Muscle of leg (tissue), 3 donors: ENCODE measurements at regions not wholly inside any gene's neighbourhood (a gene's known extent, or its start where the extent isn't known, plus 50 kb on each side); places are given as distances from the start of the nearest gene placed in this dataset.

ENCODE experiments used
- DNase-seq: peaks from one replicate; pipeline ENCODE4 v3.0.0; 2013
- H3K27ac ChIP-seq: one replicate; pipeline ENCODE4 v1.5.1; 2013; ENCODE audit warnings: mild to moderate bottlenecking, low read length, control low read depth
- H3K27me3 ChIP-seq: one replicate; pipeline ENCODE4 v1.6.1; 2013; ENCODE audit warnings: low read length; ENCODE audit not compliant: control insufficient read depth, insufficient read depth
- H3K36me3 ChIP-seq: one replicate; pipeline ENCODE4 v1.6.1; 2013; ENCODE audit warnings: low read length; ENCODE audit not compliant: control insufficient read depth, insufficient read depth
- H3K4me1 ChIP-seq: one replicate; pipeline ENCODE4 v1.6.1; 2013; ENCODE audit warnings: low read length; ENCODE audit not compliant: control insufficient read depth, insufficient read depth
- H3K4me3 ChIP-seq: one replicate; pipeline ENCODE4 v1.5.1; 2013; ENCODE audit warnings: low read length, control low read depth
- H3K9me3 ChIP-seq: replicated peaks from 2 replicates; pipeline ENCODE4 v1.6.1; 2013; ENCODE audit warnings: low read depth, low read length; ENCODE audit not compliant: control insufficient read depth
- WGBS: methylation state at CpG from one replicate; pipeline ENCODE4 v1.1.5; 2013; ENCODE audit warnings: missing lambda C conversion rate; ENCODE audit not compliant: insufficient coverage; 5-methylcytosine and 5-hydroxymethylcytosine counted together

DNA sequence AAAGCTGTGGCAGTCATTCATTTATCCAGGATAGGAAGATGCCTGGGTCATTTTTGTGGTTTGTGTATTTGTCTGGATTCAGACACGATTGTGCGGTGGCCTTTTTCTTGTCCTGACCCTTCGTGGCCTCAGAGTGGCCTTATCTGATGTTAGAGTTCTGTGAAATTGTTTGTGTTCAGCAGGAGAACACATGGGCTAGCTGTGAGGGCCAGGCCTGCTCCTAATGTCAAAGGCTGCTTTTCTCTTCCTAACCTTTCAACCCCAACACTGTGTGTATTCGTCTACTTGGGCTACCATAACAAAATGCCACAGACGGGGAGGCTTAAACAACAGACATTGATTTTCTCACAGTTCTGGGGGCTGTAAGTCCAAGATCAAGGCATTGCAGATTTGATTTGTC, 321.8 kb downstream of the CD83 start:
- Histone ChIP-seq H3K4me1 (peaks cover 27% of the 10 kb centered on the region), H3K27me3 (no peaks in the 10 kb centered on the region), H3K36me3 (no peaks in the 10 kb centered on the region), H3K27ac (no peak overlapping the region), H3K4me3 (no peak overlapping the region), H3K9me3 (no peaks in the 10 kb centered on the region)
- WGBS = 68% methylated on average over 2 of the region's 5 CpGs
- no peak for DNase-seq

DNA sequence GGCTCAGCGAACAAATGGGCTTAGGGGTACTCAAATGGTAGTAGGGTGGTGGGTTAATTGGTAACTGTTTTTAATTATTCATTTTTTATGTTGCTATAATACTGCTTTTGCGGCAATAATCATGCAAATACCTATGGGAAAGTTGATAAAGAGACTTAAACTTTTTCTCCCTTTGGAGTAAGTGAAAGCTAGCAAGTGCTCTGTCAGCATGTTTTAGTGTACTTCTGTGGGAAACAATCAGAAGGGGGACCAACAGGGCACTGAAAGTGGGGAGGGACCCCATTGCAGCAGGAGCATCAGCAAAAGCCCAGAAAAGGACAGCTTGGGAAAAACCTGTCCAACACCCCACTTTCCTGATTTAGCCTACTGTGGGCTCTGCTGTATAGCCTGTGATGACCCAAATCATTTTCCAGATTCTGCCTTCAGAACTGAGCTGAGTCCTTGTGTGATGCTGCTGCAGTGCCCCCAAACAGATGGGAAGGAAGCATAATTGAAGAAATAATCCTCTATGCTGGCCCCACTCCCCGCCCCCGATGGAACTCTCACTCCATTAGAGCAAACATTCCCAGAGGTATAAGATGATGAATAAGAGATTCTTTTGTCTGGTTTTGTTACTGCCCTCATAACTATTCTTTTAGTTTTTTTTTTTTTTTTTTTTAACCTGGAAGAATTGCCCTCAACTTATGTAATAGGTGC, 322.8 kb downstream of the CD83 start:
- H3K4me1 ChIP-seq = peaks cover 24% of the 10 kb centered on the region
- H3K27ac ChIP-seq = peak overlapping the region; percentile 53
- peak; percentile 52 for DNase-seq

DNA sequence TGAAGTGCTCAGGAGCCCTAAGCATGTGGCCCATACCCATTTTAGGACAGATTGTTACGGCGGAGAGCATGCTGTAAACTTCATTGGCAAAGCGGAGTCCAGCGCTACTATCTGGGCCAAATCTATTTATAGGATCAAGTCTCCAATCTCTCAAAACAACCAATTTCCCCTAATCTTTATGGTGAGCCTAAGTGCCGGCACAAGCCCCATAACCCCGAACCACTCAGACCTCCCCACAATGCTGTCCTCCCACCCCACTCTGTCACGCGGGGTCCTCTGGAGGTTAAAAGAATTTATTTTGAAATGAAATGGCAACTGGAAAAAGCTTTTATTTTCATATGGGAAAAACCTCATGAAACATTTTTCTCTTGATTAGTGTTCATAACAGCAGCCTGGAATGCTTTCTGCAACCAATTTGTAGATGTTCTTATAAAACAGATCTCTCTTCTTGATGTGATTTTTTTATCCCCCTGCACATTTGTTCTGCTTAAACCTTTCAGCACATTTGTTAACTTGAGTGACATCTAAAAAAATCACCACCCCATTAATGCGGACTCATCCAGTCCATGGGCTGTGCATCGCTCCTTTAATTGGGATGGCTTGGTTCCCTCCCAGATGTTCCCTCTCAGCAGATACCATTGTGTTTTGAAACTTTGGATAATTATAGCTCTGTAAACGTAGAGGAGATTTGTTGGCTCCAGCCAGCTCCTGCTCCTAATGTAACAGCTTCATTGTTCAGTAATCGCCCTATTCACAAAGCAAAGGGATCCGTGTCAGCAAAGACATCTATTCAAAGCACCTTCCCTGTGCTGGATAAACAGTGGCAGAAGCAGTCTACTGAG, 323.6 kb downstream of the CD83 start:
- Histone ChIP-seq H3K9me3 (no peaks in the 10 kb centered on the region), H3K27me3 (no peaks in the 10 kb centered on the region), H3K36me3 (no peaks in the 10 kb centered on the region), H3K4me3 (no peak overlapping the region), H3K27ac (peak overlapping the region; percentile 53), H3K4me1 (peaks cover 24% of the 10 kb centered on the region)
- WGBS = 13% methylated on average over 6 of the region's 13 CpGs
- DNase-seq = peak; percentile 87

More for the DNA sequence above, 322.8 kb downstream of the CD83 start:
- Histone ChIP-seq H3K4me3 (no peak overlapping the region), H3K27me3 (no peaks in the 10 kb centered on the region), H3K36me3 (no peaks in the 10 kb centered on the region), H3K9me3 (no peaks in the 10 kb centered on the region)
- no CpG with 5 or more reads among the region's 4 CpGs for WGBS

DNA sequence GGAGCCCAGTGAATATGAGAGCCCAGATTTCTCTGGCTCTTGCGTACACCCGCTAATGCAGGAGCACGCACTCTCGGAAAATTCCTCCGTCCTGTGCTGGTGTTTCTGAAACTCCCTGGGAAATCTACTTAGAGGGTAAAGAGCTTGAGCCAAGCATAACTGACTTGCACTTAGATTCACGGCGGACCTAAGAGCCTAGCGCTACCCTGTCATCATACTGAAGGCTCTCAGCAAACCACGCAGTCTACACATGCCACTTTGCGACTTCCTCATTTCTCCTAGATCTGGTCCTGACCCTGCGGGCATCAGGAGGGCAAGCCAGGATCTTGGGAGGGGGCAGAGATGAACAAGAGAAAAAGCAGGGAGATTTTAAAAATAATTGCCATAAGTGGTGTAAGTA, 324.7 kb downstream of the CD83 start:
- Histone ChIP-seq H3K9me3 (no peaks in the 10 kb centered on the region), H3K4me3 (no peak overlapping the region), H3K27me3 (no peaks in the 10 kb centered on the region), H3K36me3 (no peaks in the 10 kb centered on the region), H3K4me1 (peaks cover 24% of the 10 kb centered on the region), H3K27ac (no peak overlapping the region)
- peak; percentile 41 for DNase-seq
- 20% methylated on average over 3 of the region's 11 CpGs for WGBS

DNA sequence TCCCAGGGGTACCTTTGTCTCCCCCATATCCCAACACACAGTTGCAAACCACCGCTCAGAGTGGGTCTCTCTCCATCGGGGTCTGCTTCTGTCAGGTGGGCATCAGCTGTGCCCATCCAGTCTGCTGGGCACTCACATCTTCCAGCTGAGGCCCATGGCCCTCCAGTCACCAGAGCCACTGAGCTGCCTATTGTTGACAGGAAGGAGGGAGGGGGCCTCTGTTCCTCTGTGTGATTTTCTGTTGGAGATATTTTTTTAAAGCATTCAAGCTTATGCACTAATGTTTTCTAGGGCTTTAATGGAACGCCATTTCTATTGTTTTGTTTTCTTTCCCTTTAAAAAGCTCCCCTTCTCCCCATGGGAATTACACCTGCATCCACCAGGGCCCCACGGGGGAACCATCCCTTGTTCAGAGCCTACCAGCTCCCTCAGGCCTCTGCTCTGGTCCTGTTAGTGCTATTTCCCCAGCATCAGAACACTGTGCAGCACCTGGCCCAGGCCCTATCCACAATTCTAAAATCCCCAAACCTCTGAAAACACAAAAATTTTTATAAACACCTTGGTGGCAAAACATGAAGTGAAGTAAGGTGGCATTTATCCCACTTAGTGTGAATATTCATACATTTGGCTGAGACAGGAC, 326.2 kb downstream of the CD83 start:
- no peak for DNase-seq
- H3K36me3 ChIP-seq = no peaks in the 10 kb centered on the region
- no peak overlapping the region for H3K4me3 ChIP-seq
- 81% methylated on average over 2 of the region's 4 CpGs for WGBS
- peaks cover 24% of the 10 kb centered on the region for H3K4me1 ChIP-seq
- H3K27me3 ChIP-seq = no peaks in the 10 kb centered on the region
- H3K27ac ChIP-seq = no peak overlapping the region
- peaks cover 2% of the 10 kb centered on the region for H3K9me3 ChIP-seq

DNA sequence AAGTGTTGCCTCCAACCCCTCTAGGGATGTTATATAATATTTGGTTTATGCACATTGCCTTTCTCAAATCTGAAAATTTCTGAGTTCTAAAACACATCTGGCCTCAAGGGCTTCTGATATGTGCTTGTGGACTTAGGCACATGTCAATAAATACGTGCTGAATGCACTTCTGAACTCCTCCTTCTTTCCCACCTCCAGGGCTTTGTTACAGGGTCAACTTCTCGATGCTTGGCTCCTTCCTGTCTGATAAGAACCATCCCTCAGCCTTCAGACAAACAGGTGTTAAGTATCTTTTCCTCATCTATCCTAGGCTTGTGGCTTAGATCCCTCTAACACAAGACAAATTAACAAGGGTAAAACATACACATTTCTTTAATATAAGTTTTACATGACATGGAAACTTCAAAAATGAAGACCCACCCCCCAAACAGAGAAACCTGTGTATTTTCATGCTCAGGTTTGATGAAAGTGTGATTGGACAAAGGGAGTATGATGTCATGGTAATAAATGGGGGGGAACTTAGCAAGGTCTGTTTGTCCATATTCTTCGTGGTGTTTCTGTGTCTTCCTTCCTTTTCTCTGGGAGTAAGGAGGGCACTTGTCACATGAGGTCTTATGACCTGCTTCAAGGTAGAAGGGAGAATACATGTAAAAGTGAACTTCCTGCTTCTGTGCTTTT, 326.9 kb downstream of the CD83 start:
- 47% methylated on average over 3 of the region's 3 CpGs for WGBS
- no peak for DNase-seq
- no peaks in the 10 kb centered on the region for H3K27me3 ChIP-seq
- H3K4me1 ChIP-seq = peaks cover 22% of the 10 kb centered on the region
- no peak overlapping the region for H3K27ac ChIP-seq
- no peak overlapping the region for H3K4me3 ChIP-seq
- H3K36me3 ChIP-seq = no peaks in the 10 kb centered on the region
- peaks cover 2% of the 10 kb centered on the region for H3K9me3 ChIP-seq

DNA sequence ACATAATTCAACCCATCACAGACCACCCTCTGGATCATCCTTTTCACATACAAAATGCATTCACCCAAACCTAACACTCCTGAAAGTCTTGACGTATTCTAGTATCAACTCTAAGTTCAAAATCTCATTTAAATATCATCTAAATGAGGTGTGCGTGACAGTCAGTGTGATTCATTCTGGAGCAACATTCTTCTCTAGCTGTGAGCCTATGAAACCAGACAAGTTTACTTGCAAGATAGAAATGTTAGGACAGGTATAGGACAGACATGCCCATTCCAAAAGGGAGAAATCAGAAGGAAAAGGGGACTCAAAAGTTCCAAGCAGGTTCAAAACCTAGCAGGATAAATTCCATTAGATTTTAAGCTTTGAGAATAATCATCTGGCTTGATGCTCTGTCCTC, 329.7 kb downstream of the CD83 start:
- WGBS = no CpG with 5 or more reads among the region's 2 CpGs
- DNase-seq = no peak
- Histone ChIP-seq H3K27ac (no peak overlapping the region), H3K9me3 (peaks cover 2% of the 10 kb centered on the region), H3K27me3 (peaks cover 2% of the 10 kb centered on the region), H3K4me3 (no peak overlapping the region), H3K4me1 (peaks cover 9% of the 10 kb centered on the region), H3K36me3 (no peaks in the 10 kb centered on the region)

DNA sequence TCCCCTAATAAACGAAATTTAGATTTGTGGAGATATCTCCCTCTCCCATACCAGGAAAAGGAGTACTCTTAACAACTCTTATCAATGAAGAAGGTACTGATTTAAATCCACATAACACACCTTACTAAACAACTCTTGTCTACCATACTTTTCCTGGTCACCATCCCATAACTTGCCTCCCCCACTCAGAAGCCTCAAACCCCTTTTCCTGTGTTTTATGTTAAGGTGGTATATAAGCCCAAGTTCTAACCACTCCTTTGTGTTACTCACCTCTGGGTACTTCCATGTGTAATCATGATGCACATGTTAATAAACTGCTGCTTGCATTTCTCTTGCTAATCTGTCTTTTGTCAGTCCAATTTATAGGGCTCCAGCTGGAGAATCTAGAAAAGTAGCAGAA, 330.7 kb downstream of the CD83 start:
- peaks cover 9% of the 10 kb centered on the region for H3K4me1 ChIP-seq
- no peak for DNase-seq
- H3K9me3 ChIP-seq = peaks cover 2% of the 10 kb centered on the region
- H3K36me3 ChIP-seq = no peaks in the 10 kb centered on the region
- WGBS = no CpG with 5 or more reads among the region's 1 CpG
- H3K4me3 ChIP-seq = no peak overlapping the region
- H3K27ac ChIP-seq = no peak overlapping the region
- H3K27me3 ChIP-seq = peaks cover 2% of the 10 kb centered on the region

DNA sequence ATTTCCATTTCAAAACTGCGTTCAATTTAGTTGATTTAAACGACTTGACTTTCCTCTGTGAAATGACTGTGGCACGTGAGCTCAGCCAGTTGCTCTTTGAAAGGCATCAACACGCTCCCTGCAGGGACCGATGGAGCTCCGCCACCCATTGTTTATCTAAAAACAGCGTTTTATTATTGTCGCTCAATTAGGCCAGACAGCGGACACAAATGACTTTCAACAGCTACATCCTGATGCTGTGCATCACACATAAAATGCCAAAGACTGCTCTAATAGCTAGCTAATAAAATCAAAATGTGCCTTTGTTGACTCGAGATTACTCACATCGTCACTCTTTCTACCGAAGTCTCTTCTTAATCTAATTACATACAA, 332.5 kb downstream of the CD83 start:
- peaks cover 2% of the 10 kb centered on the region for H3K27me3 ChIP-seq
- WGBS = 25% methylated on average over 12 of the region's 12 CpGs
- no peak overlapping the region for H3K27ac ChIP-seq
- H3K4me3 ChIP-seq = no peak overlapping the region
- peaks cover 9% of the 10 kb centered on the region for H3K4me1 ChIP-seq
- peaks cover 2% of the 10 kb centered on the region for H3K9me3 ChIP-seq
- no peak for DNase-seq
- H3K36me3 ChIP-seq = no peaks in the 10 kb centered on the region

DNA sequence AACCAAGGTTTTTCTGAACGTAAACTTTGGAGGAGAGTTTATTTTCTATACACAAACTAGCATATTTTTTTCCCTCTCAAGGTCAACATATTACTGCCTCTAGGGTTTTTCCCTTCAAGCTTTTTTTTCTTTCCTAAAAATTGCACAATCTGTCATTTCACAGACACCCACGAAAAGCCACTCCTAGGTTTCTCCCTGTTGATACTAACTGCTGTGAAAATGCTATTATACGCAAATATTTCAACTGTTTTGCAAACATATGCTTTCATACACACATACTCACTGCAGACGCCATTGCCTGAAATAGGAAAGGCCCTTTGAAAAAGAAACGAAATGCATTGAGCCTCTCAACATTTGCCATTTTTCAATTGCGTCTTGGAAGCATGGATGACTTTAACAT, 333.0 kb downstream of the CD83 start:
- 78% methylated on average over 3 of the region's 6 CpGs for WGBS

More for the DNA sequence above, 333.0 kb downstream of the CD83 start:
- Histone ChIP-seq H3K4me3 (no peak overlapping the region), H3K27me3 (peaks cover 2% of the 10 kb centered on the region), H3K4me1 (peaks cover 9% of the 10 kb centered on the region), H3K27ac (no peak overlapping the region), H3K36me3 (no peaks in the 10 kb centered on the region), H3K9me3 (peaks cover 2% of the 10 kb centered on the region)
- no peak for DNase-seq
